Keratinocyte (primary cell): ENCODE measurements at regions not wholly inside any gene's neighbourhood (a gene's known extent, or its start where the extent isn't known, plus 50 kb on each side); places are given as distances from the start of the nearest gene placed in this dataset.

Experiments used
- DNase-seq: peaks from one replicate; pipeline ENCODE4 v3.0.0-alpha.2; 2011; ENCODE audit warnings: low read depth, missing footprints, low spot score
- FAIRE-seq: peaks from 2 replicates; lab custom pipeline; 2011; peaks lifted over from hg19 to GRCh38; lab: Jason Lieb, UNC
- H2AFZ ChIP-seq: 2 replicates; pipeline ENCODE4 v1.6.0; 2012; ENCODE audit warnings: low read length, control low read depth, inconsistent platforms; ENCODE audit not compliant: control insufficient read depth
- H3K27ac ChIP-seq: 2 replicates; pipeline ENCODE4 v1.5.1; 2011; ENCODE audit warnings: low read length; ENCODE audit not compliant: control insufficient read depth, insufficient read depth
- H3K27me3 ChIP-seq: 3 replicates; pipeline ENCODE4 v1.6.0; 2011; ENCODE audit warnings: low read length; ENCODE audit not compliant: control insufficient read depth, insufficient read depth; ENCODE audit errors: extremely low read depth
- H3K36me3 ChIP-seq, 2 experiments: 2 replicates in 1 of 2; 3 replicates in 1 of 2; pipeline ENCODE4 v1.5.1; 2011; ENCODE audit warnings: low read length in 2 of 2, mild to moderate bottlenecking in 1 of 2; ENCODE audit not compliant: control insufficient read depth in 2 of 2, insufficient read depth in 2 of 2; ENCODE audit errors: extremely low read depth in 1 of 2
- H3K4me1 ChIP-seq: 3 replicates; pipeline ENCODE4 v1.5.1; 2011; ENCODE audit warnings: low read length; ENCODE audit not compliant: control insufficient read depth, insufficient read depth; ENCODE audit errors: extremely low read depth
- H3K4me2 ChIP-seq: 3 replicates; pipeline ENCODE4 v1.6.0; 2011; ENCODE audit warnings: low read depth, low read length; ENCODE audit not compliant: control insufficient read depth, insufficient read depth; ENCODE audit errors: extremely low read depth
- H3K4me3 ChIP-seq, 3 experiments: fragments of 200-600 bp in 1 of 3; sonication (generic) in 1 of 3; 2 replicates in 2 of 3; 3 replicates in 1 of 3; pipeline ENCODE4 v1.5.1; 2011 to 2016; ENCODE audit warnings: low read length in 3 of 3, mild to moderate bottlenecking in 3 of 3, control low read depth in 2 of 3, inconsistent platforms in 1 of 3, low read depth in 1 of 3, mixed read lengths in 1 of 3, mixed run types in 1 of 3, moderate library complexity in 1 of 3; ENCODE audit not compliant: control insufficient read depth in 2 of 3, insufficient read depth in 2 of 3; ENCODE audit errors: extremely low read depth in 1 of 3
- H3K79me2 ChIP-seq: 2 replicates; pipeline ENCODE4 v1.6.0; 2012; ENCODE audit warnings: low read length; ENCODE audit not compliant: control insufficient read depth, insufficient read depth
- H3K9ac ChIP-seq: 3 replicates; pipeline ENCODE4 v1.6.0; 2011; ENCODE audit warnings: low read length; ENCODE audit not compliant: control insufficient read depth, insufficient read depth; ENCODE audit errors: extremely low read depth
- H3K9me1 ChIP-seq: 3 replicates; pipeline ENCODE4 v1.6.0; 2011; ENCODE audit warnings: low read length; ENCODE audit not compliant: control insufficient read depth, insufficient read depth; ENCODE audit errors: extremely low read depth
- H3K9me3 ChIP-seq: 2 replicates; pipeline ENCODE4 v1.5.1; 2012; ENCODE audit warnings: low read depth, low read length; ENCODE audit not compliant: control insufficient read depth
- H4K20me1 ChIP-seq: 3 replicates; pipeline ENCODE4 v1.6.0; 2011; ENCODE audit warnings: low read length; ENCODE audit not compliant: control insufficient read depth, insufficient read depth; ENCODE audit errors: extremely low read depth
- CTCF ChIP-seq, 3 experiments: IDR thresholded peaks in 1 of 3; conservative IDR thresholded peaks in 1 of 3; optimal IDR thresholded peaks in 1 of 3; 2 replicates in 2 of 3; 3 replicates in 1 of 3; pipeline versions ENCODE3 to v1.5.1; 2011; ENCODE audit warnings: low read length in 3 of 3, mild to moderate bottlenecking in 3 of 3, moderate library complexity in 2 of 3, control low read depth in 1 of 3, inconsistent platforms in 1 of 3; ENCODE audit not compliant: insufficient read depth in 2 of 3; ENCODE audit errors: extremely low read depth in 1 of 3
- EZH2 ChIP-seq: IDR thresholded peaks from one replicate; pipeline ENCODE4 v1.6.1; 2012; ENCODE audit warnings: inconsistent platforms, mild to moderate bottlenecking, low read length, moderate library complexity
- dilution Hi-C: fragments of 300-500 bp; cut with MboI; formaldehyde crosslinking; loops from one replicate; pipeline ENCODE4 v1.7.0; 2020; ENCODE audit warnings: low sequenced_read_pairs; ENCODE audit not compliant: extremely low pct_ligation_motif_present

- H3K79me2 ChIP-seq: no peaks in the 10 kb centered on the region
- H3K9ac ChIP-seq: no peak overlapping the region
- H3K9me3 ChIP-seq: no peaks in the 10 kb centered on the region
- TF ChIP-seq EZH2 (no peak), CTCF (optimal IDR thresholded peaks at IDR 0.05 in 1 of 3, IDR thresholded peaks at IDR 0.05 in 1 of 3, conservative IDR thresholded peaks at IDR 0.05 in 1 of 3; ENCODE audit: extremely low read depth in 1 of 3, insufficient read depth in 2 of 3, low read length in 3 of 3) (no peak)
- FAIRE-seq (no peak), DNase-seq (no peak)
- no peaks in the 10 kb centered on the region for H3K36me3 ChIP-seq
- H3K4me2 ChIP-seq: no peak overlapping the region
- no peaks in the 10 kb centered on the region for H4K20me1 ChIP-seq
- H3K4me3 ChIP-seq: no peak overlapping the region
- no peaks in the 10 kb centered on the region for H3K4me1 ChIP-seq
- no peak overlapping the region for H3K27ac ChIP-seq
- no peak overlapping the region for H2AFZ ChIP-seq
- H3K27me3 ChIP-seq: no peaks in the 10 kb centered on the region
- dilution Hi-C loops: no loop called here
- H3K9me1 ChIP-seq: no peaks in the 10 kb centered on the region
These were observed 146.3 kb upstream of the XYLT1 start for GRCh38 chr16:17617021-17617552.

- Histone ChIP-seq H3K9me1 (no peaks in the 10 kb centered on the region), H3K9ac (no peak overlapping the region), H3K4me3 (no peak overlapping the region), H2AFZ (no peak overlapping the region), H3K9me3 (no peaks in the 10 kb centered on the region), H3K27ac (no peak overlapping the region), H3K36me3 (no peaks in the 10 kb centered on the region), H3K4me2 (no peak overlapping the region), H3K4me1 (no peaks in the 10 kb centered on the region), H4K20me1 (no peaks in the 10 kb centered on the region), H3K27me3 (no peaks in the 10 kb centered on the region), H3K79me2 (no peaks in the 10 kb centered on the region)
- FAIRE-seq (no peak), DNase-seq (no peak)
- TF ChIP-seq EZH2 (no peak), CTCF (optimal IDR thresholded peaks at IDR 0.05 in 1 of 3, IDR thresholded peaks at IDR 0.05 in 1 of 3, conservative IDR thresholded peaks at IDR 0.05 in 1 of 3; ENCODE audit: extremely low read depth in 1 of 3, insufficient read depth in 2 of 3, low read length in 3 of 3) (no peak)
- dilution Hi-C loops: no loop called here
These were observed 141.6 kb upstream of the XYLT1 start for GRCh38 chr16:17612336-17612735.
